Caki2 (cell line): ENCODE measurements at regions not wholly inside any gene's neighbourhood (a gene's known extent, or its start where the extent isn't known, plus 50 kb on each side); places are given as distances from the start of the nearest gene placed in this dataset.

Experiments used
- DNase-seq: peaks from one replicate; pipeline ENCODE4 v3.0.0-alpha.2; 2015; ENCODE audit warnings: low read depth
- in situ Hi-C: cut with HindIII; loops from 2 replicates; pipeline ENCODE4 v1.10.0; 2016; ENCODE audit warnings: low sequenced_read_pairs, low pct_unique_long_range_greater_than_20kb, mixed read lengths

DNA sequence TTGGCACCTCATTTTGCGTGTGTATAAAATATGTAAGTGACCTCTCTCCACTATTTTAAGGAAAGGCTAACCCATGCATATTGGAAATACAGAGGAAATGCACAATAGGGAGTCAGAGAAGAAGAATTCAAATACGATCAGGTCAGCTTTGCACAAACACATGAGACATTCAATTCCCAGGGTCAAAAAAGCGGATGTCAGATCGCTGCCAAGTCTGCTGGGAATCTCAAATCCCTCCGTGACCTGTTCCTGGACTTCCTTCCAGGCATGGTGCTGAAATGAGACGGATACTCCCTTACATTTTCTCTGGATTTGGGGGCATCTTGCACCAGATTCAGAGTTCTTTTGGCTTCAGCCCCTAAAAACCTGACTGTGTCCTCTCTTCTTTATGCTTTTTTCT lies 91.9 kb upstream of the PRKCQ start:
- no peak for DNase-seq
- in situ Hi-C loops = no loop called here

DNA sequence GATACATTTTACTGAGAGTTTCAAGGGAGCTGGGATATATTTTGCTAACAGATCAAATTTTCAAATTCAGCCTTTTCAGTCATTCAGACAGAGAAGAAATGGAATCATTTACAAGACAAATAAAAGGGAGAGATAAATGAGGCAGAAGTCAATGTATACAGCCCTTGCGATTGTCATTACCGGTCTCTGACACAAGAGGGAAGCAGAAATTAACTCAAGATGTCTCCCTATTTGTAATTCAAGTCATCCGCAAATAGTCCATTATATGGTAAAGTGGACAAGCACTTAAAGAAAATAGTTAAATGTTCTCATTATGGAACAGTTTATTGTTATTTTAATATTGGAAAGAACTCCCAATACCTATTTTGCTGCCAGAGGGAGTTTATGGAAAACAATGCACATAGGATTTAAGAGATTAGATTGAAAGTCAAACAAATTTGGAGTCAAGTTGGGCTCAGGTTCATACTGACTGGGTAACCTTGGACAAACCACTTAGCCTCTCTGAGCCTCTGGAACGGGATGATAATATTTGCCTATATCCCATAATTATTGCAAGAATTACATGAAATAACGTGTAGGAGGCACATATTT lies 89.3 kb upstream of the PRKCQ start:
- in situ Hi-C loops = no loop called here
- peak; percentile 35 for DNase-seq

DNA sequence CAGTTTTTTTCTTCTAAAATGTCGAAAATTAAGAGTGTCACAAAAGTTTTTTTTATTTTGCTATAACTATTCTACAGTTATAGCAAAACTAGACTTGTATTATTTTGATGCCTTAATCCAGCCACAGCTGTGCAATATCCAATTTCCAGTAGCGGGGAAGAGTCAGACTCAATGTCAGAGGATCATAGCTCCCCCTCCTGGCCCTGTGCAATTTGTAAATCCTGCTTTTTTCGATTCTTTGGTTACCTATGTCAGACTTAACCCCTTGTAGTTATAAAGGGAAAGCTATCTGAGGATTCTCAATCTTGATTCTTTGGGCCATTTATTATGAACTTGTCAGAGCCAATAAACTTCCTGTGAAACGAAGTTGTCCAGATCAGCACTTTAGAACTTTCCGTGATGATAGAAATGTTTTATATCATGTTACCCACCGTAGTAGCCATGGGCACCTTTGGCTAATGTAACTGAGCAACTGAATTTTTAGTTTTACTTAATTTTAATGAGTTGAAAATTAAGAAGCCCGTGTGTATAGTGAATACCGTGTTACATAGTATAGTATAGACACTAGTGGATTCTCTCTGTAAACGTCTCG lies 87.7 kb upstream of the PRKCQ start:
- in situ Hi-C loops = no loop called here
- DNase-seq = peak; percentile 45

DNA sequence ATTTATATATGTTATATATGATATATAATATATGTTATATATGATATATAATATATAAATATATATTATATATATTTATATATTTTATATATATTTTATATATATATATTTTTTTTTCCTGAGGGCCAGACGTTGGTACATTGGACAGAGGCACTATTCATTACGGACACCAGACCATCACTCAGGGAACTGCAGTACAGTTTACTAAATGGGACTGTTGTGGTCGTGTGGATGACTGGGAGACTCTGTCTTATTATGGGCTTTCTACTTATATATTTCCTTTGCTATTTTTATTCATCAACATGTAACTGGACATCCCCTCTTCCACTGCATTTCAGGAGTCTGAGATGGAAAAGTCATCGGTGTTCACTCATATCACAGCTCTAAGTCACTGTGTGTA lies 87.1 kb upstream of the PRKCQ start:
- DNase-seq = no peak
- in situ Hi-C loops = no loop called here

DNA sequence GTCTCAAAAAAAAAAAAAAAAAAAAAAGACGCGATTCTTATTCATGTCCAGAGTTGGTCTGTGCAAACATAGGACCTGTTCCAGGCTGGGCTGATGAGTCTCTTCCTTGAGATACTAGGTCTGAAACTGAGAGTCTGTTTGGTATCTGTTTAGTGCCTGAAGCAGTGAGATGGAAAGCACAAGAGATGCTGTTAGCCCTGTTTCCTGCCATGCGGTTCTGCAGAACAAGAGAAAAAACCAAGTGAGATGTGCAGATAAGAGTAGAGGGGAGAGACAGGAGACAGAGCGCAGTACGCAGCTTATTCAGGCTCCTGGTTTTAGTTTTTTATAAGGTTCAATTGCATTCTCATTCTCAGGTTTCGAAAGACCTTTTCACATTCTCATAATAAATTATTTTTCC lies 85.8 kb upstream of the PRKCQ start:
- in situ Hi-C loops = no loop called here

DNA sequence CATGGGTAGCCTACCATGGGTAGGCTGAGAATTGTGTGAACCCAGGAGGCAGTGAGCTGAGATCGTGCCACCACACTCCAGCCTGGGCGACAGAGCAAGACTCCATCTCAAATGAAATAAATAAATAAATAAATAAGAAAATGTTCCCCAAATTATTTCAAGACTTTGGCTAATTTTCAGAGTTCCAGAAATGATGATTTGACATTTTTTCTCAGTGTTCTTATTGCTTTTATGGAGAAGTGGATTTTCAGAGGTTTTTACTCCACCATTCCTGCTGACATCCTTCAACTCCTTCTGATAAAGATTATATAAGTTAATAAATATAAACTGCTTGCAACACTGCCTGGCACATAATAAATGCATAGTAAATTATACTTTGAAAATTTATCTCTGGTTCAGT lies 80.4 kb upstream of the PRKCQ start:
- in situ Hi-C loops = no loop called here
- DNase-seq = no peak

More for the DNA sequence above, 85.8 kb upstream of the PRKCQ start:
- no peak for DNase-seq

DNA sequence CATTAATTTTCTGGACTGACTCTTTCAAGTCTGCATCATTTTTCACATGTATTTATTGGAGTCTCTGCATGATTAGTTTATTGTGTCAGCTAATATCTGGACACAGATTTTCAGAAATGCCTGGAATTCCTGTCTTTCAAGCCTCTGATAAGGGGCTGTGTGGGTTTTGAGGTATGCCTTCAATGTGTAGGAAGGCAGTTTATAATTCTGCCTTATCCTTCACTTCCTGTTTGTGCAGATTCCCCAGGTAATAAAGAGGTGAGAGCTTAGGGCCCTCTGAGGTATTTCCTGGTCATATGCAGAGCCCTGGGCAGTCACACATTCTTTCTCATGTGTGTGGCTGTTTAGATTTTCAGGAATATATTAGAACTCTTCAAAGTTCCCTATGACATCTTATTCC lies 79.4 kb upstream of the PRKCQ start:
- in situ Hi-C loops = no loop called here
- DNase-seq = no peak

DNA sequence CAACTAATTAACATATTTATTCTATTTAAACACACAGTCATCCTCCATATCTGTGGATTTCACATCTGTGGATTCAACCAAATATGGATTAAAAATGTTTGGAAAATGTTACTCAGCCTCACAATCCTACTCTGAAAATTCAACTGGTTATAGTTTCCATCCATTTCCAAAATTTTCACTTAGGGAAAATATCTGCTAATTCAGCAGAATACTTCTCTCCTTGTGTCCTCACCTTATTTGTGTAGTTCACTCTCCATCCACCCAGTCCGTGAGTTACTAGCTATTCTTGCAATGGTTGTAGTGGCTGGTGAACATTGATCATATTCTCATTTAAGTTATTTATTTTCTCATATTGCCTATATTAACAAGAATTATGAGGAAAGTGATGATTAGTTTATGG lies 77.6 kb upstream of the PRKCQ start:
- in situ Hi-C loops = no loop called here
- DNase-seq = no peak

DNA sequence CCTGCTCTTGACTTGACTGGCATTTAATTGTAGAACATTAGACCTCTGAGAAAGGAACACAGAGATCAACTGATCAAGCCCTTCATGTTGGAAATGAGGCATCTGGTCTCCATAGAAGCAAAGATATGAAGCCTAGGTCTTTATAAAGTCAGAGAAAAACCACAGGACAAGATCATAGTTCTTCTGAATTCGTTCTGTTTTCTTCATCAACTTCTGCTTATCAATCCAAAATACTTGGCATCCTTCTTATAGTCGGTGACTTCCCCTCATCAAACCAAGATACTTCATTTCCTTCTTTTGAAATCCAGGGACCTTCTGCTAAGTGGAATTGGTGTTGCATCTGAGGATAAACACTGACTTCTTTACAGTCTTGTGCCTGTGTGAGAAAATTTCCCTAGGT lies 77.1 kb upstream of the PRKCQ start:
- in situ Hi-C loops = no loop called here
- no peak for DNase-seq

DNA sequence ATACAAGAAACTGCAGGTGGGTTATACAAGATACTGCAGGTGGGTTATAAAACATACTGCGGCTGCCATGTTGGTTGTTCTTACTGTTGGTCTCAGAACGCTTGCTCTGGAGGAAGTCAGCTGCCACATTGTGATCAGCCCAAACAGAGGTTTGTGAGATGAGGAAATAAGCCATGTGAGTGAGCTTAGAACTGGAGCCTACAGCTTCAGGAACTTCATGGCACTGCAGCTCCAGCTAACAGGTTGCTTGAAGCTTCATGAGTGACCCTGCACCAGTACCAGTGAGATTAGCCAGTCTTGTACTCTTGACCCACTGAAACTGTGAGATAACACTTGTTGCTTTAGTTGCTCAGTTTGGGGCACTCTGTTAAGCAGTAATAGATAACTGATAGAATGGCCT lies 74.5 kb upstream of the PRKCQ start:
- no peak for DNase-seq
- in situ Hi-C loops = no loop called here

DNA sequence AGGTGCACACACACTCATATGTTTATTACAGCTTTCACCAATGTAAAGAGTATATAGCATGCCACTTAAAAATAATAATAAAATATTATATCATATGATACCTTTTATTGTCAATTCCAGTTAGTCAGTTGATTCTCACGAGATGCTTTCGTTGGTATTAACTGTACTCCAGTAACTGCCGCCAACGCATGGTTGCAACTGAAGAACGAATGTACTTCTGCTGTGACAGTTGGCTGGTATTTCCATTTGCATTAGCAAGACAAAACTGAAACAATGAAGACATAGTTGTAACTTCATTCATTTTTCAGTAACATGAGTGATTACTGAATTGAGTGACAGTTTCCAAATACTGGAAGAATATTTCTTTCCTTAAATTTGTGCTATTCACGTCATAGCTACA lies 70.5 kb upstream of the PRKCQ start:
- in situ Hi-C loops = no loop called here
- DNase-seq = no peak

DNA sequence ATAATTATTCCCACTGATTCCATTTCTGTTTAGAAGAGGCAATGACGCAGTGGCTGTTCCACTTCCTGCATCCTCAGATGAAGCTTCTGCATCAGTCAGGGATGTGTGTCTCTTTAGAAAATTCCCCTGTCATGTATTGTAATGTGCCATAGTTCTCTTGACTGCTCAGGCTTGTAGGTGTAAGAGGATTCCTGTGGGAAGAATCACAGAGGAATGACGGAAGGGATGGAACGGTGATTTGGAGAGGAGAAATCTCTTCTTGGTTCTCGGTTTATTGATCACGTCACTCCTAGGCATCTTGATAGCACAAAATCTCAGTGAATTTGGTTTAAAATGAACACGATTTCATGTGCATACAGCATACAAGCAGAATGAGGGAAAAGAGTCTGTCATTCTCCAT lies 69.8 kb upstream of the PRKCQ start:
- DNase-seq = peak; percentile 77
- in situ Hi-C loops = no loop called here

DNA sequence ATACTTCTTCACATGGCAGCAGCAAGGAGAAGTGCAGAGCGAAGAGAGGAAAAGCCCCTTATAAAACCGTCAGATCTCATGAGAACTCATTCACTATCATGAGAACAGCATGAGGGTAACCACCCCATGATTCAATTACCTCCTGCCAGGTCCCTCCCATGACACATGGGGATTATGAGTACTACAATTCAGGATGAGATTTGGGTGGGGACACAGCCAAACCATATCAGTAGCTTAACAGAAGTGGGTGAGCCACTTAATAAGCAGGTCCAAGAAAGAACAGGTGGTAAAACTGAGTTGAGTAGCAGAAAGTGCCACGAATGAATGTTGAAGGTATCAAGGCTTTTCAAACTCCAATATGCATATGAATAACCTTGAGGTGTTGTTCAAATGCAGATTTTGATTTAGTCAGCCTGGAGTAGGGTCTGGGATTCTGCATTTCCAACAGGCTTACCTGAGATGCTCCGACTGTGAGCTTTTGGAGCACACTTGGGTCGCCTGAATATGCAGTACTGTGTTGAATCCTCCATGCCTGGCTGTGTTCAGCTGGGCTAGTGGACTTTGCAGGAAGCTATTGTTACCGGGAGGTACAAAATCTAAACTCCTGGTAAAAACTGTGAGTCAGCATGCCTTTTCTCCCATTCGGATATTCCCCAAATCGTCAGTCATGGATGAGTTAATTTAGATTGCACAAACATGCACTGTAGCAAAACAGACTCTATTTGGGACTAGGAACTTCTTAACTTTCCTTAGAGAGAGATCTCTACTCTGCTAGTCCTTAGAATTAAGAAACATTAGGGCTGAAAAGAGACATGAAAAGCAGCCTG lies 69.0 kb upstream of the PRKCQ start:
- peak; percentile 51 for DNase-seq
- in situ Hi-C loops = no loop called here

DNA sequence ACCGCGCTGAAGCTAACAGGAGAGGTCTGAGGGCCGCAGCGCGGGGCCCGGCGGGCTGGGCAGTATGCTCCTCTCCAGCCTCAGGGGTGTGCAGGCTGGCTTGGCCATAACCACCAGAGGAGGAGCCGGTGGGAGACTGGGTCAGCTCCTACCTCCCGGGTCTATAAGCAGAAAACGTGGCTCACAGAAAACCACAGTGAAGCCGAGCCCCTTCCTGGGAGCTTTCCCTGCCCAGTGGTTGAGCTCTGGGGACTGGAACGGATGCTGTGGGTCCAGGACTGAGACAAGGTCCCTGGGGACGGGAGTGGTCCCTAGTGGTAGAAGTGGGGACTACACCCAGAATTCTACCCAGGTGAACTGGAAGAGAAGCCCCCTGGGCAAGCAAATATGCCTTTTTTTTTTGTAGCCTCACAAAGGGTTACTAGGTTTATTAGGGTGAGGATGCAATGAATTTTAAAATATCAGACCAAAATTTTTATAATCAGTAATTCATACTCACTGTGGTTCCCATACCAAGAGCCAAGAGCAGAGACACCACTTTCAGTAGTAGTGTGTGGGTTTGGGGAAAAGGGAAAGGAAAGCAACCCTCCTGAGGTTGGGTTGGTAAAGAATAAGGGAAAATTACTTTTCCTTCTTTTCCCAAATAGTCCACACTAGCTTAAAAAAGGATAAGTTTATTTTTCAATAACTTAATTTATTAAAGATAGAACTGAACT lies 67.9 kb upstream of the PRKCQ start:
- peak; percentile 8 for DNase-seq
- in situ Hi-C loops = no loop called here

DNA sequence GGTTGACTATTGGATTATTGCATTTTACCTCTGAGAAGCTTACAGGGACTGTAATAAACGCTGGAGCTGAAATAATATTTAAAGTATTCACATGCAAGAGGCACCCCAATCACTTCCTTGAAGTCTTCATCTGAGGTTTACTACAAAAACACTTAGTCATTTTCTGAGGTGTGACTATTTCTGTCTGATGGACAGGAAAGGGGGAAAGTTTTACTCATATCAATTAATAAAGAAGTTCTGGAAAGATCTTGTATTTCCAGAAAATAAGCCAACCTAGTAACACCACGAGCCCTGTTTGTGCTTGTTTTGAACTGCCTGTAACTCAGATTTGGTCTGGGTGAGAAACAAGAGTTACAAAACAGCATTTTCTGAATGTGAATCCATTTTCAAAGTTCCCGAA lies 63.9 kb upstream of the PRKCQ start:
- DNase-seq = no peak
- in situ Hi-C loops = no loop called here

DNA sequence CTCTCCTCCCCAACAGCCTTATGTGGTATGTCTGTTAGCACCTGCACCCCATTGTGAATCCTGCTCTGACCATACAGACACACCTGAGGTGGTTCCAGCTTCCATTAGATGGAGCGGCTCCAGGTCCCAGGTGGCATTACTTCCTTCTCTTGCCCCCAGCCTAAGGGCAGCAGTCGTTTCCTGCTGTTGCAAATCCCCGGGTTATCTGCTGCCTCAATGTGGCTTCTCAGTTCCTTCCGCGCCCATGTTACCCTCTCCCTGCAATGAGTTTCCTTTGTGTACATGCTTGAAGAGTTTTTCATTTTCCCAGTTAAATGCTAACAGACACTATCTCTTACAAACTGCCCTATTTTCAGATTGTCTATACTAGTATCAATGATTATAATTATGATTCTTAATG lies 62.8 kb upstream of the PRKCQ start:
- in situ Hi-C loops = no loop called here
- no peak for DNase-seq

DNA sequence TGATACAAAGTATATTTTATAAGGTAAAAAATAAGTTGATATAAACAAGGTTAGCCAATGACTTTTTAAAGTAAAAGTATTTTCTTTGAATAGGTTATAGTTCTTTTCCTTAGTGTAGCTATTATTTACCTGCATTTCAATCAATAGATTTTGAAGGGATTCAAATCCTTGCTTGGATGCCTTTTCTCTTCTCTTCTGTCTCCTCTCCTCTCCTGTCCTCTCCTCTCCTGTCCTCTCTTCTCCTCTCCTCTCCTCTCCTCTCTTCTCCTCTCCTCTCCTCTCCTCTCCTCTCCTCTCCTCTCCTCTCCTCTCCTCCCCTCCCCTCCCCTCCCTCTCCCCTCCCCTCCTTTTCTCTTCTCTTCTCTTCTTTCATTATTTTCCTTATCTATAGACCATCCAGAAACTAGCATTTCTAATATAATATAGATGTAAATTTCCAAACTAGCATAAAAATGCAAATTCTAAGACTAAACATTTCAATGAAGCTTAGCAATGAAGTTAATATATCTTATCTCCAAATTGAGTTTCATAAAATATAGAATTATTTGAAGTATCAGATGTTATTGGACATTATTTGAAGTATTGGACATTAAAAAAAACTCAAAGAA lies 60.5 kb upstream of the PRKCQ start:
- in situ Hi-C loops = no loop called here
- DNase-seq = no peak

DNA sequence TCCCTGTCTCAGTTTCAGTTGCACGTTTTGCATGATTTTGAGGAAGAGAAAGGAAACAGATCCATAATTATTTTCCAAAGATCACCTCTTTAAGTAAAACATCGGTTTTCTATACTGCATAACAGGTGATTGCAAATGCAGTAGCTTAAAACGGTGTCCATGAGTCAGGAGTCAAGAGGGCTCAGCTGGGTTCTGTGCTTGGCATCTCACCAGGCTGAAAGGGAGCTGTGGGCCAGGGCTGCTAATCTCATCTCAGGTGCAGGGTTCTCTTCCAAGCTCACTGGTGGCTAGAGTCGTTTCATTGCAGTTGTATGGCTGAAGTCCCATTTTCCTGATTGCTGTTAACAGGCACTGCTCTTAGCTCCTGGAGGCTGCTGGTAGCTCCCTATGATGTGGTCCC lies 57.0 kb upstream of the PRKCQ start:
- DNase-seq = no peak
- in situ Hi-C loops = no loop called here

DNA sequence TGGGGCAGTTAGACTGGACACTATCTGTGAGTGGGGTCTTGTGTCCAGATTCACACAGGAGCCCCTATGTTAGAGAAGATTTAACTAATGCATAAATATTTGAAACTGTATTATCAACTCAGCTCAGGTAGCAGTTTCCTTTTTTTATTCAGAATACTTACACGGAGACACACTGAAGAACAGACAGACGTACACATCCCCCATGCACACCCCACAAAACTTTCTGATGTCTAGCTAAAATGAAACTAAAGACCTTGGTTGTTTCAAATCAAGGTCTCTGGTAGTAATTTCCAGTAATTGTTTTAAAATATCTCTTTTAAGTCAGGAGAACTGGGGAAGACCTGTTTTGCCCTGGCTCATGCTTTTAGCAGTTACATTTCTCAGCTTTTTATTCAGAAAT lies 55.7 kb upstream of the PRKCQ start:
- no peak for DNase-seq
- in situ Hi-C loops = no loop called here
